Retina (tissue), 1 donor: ENCODE measurements at regions not wholly inside any gene's neighbourhood (a gene's known extent, or its start where the extent isn't known, plus 50 kb on each side); places are given as distances from the start of the nearest gene placed in this dataset.
"Not testable (repeated sequence)": the region's sequence is repeated elsewhere in the genome, so short reads cannot be mapped to it uniquely, and the experiment has no call there.

Experiments
- DNase-seq: peaks from one replicate; pipeline ENCODE4 v3.0.0-alpha.2; 2016

- DNase-seq: not testable (repeated sequence)
Measured at GRCh38 chr1:194738843-194739242, 1552.4 kb upstream of the B3GALT2 start.

GRCh38 chr1:194734970-194735369, 1548.6 kb upstream of the B3GALT2 start:
- peak; percentile 24 for DNase-seq

- no peak for DNase-seq
Measured at GRCh38 chr1:194731025-194731424, 1544.6 kb upstream of the B3GALT2 start.

- DNase-seq: no peak
Measured at GRCh38 chr1:194730304-194730703, 1543.9 kb upstream of the B3GALT2 start.

GRCh38 chr1:194723067-194723466, 1536.7 kb upstream of the B3GALT2 start:
- no peak for DNase-seq

- no peak for DNase-seq
Measured at GRCh38 chr1:194717941-194718340, 1531.5 kb upstream of the B3GALT2 start.

- no peak for DNase-seq
Measured at GRCh38 chr1:194717334-194717733, 1530.9 kb upstream of the B3GALT2 start.

- no peak for DNase-seq
Measured at GRCh38 chr1:194710671-194711070, 1524.3 kb upstream of the B3GALT2 start.

- DNase-seq: no peak
Measured at GRCh38 chr1:194709439-194709838, 1523.0 kb upstream of the B3GALT2 start.

- DNase-seq: no peak
Measured at GRCh38 chr1:194707074-194707473, 1520.7 kb upstream of the B3GALT2 start.

GRCh38 chr1:194705123-194705854, 1518.9 kb upstream of the B3GALT2 start:
- no peak for DNase-seq

GRCh38 chr1:194698908-194699318, 1512.5 kb upstream of the B3GALT2 start:
- DNase-seq: no peak

- no peak for DNase-seq
Measured at GRCh38 chr1:194693244-194693643, 1506.8 kb upstream of the B3GALT2 start.

- no peak for DNase-seq
Measured at GRCh38 chr1:194684636-194685035, 1498.2 kb upstream of the B3GALT2 start.

- no peak for DNase-seq
Measured at GRCh38 chr1:194658090-194658439, 1471.7 kb upstream of the B3GALT2 start.

- no peak for DNase-seq
Measured at GRCh38 chr1:194654956-194655355, 1468.5 kb upstream of the B3GALT2 start.

- DNase-seq: no peak
Measured at GRCh38 chr1:194653385-194653784, 1467.0 kb upstream of the B3GALT2 start.

GRCh38 chr1:194647118-194647517, 1460.7 kb upstream of the B3GALT2 start:
- DNase-seq: no peak

- DNase-seq: no peak
Measured at GRCh38 chr1:194644528-194644927, 1458.1 kb upstream of the B3GALT2 start.

GRCh38 chr1:194640322-194640721, 1453.9 kb upstream of the B3GALT2 start:
- no peak for DNase-seq

- DNase-seq: no peak
Measured at GRCh38 chr1:194629011-194629410, 1442.6 kb upstream of the B3GALT2 start.

- no peak for DNase-seq
Measured at GRCh38 chr1:194624833-194625232, 1438.4 kb upstream of the B3GALT2 start.

- no peak for DNase-seq
Measured at GRCh38 chr1:194618101-194618500, 1431.7 kb upstream of the B3GALT2 start.

- DNase-seq: not testable (repeated sequence)
Measured at GRCh38 chr1:194617272-194617671, 1430.9 kb upstream of the B3GALT2 start.

GRCh38 chr1:194616835-194617234, 1430.4 kb upstream of the B3GALT2 start:
- DNase-seq: no peak
